Endodermal cell (in vitro differentiated cells): ENCODE measurements at regions not wholly inside any gene's neighbourhood (a gene's known extent, or its start where the extent isn't known, plus 50 kb on each side); places are given as distances from the start of the nearest gene placed in this dataset.
"Not testable (repeated sequence)": the region's sequence is repeated elsewhere in the genome, so short reads cannot be mapped to it uniquely, and the experiment has no call there.

Source experiments
- DNase-seq: peaks from one replicate; pipeline ENCODE4 v3.0.0-alpha.2; 2017
- H3K27ac ChIP-seq: 2 replicates; pipeline ENCODE4 v1.5.1; 2013; ENCODE audit warnings: mild to moderate bottlenecking, low read depth, low read length, moderate library complexity
- H3K27me3 ChIP-seq: 2 replicates; pipeline ENCODE4 v1.6.1; 2013; ENCODE audit warnings: mild to moderate bottlenecking, low read length, moderate library complexity; ENCODE audit not compliant: insufficient read depth, control insufficient read depth, poor library complexity, severe bottlenecking
- H3K36me3 ChIP-seq: 2 replicates; pipeline ENCODE4 v1.7.0; 2013; ENCODE audit warnings: mild to moderate bottlenecking, low read length, moderate library complexity; ENCODE audit not compliant: control insufficient read depth, insufficient read depth
- H3K4me1 ChIP-seq: one replicate; pipeline ENCODE4 v1.7.0; 2013; ENCODE audit warnings: low read length; ENCODE audit not compliant: control insufficient read depth, insufficient read depth
- H3K4me3 ChIP-seq: 2 replicates; pipeline ENCODE4 v1.5.1; 2013; ENCODE audit warnings: mild to moderate bottlenecking, low read length, moderate library complexity
- H3K9ac ChIP-seq: 2 replicates; pipeline ENCODE4 v1.6.1; 2013; ENCODE audit warnings: mild to moderate bottlenecking, low read length, moderate library complexity; ENCODE audit not compliant: poor library complexity, severe bottlenecking; ENCODE audit errors: extremely low read depth
- H3K9me3 ChIP-seq: 2 replicates; pipeline ENCODE4 v1.6.1; 2013; ENCODE audit warnings: mild to moderate bottlenecking, low read length, moderate library complexity; ENCODE audit not compliant: control insufficient read depth
- H3K27ac Mint-ChIP-seq: 2 replicates; pipeline ENCODE4 v1.8.0; 2020; ENCODE audit warnings: mixed read lengths
- H3K27me3 Mint-ChIP-seq: 2 replicates; pipeline ENCODE4 v1.8.0; 2021; ENCODE audit warnings: mild to moderate bottlenecking, mixed read lengths; ENCODE audit not compliant: insufficient read depth
- H3K36me3 Mint-ChIP-seq: 2 replicates; pipeline ENCODE4 v1.8.0; 2020; ENCODE audit warnings: low read depth, mixed read lengths
- H3K4me1 Mint-ChIP-seq: 2 replicates; pipeline ENCODE4 v1.8.0; 2020; ENCODE audit warnings: mixed read lengths
- H3K4me3 Mint-ChIP-seq: 2 replicates; pipeline ENCODE4 v1.8.0; 2020; ENCODE audit warnings: mild to moderate bottlenecking, moderate library complexity, mixed read lengths
- H3K9me3 Mint-ChIP-seq: 2 replicates; pipeline ENCODE4 v1.8.0; 2020; ENCODE audit warnings: mild to moderate bottlenecking, mixed read lengths
- CTCF ChIP-seq: fragments of 200-600 bp; sonication (generic); conservative IDR thresholded peaks from 2 replicates; pipeline ENCODE4 v1.5.0; 2021; ENCODE audit warnings: antibody characterized with exemption, mild to moderate bottlenecking
- WGBS, 2 experiments: methylation state at CpG; one replicate each; pipeline versions ENCODE4 v1.1.5 to v1.1.7; 2013; ENCODE audit warnings: missing lambda C conversion rate in 2 of 2, mixed read lengths in 1 of 2; ENCODE audit not compliant: insufficient coverage in 1 of 2, insufficient read length in 1 of 2; 5-methylcytosine and 5-hydroxymethylcytosine counted together

- Histone ChIP-seq H3K4me3 (no peak overlapping the region), H3K27me3 (no peaks in the 10 kb centered on the region), H3K9ac (no peak overlapping the region), H3K9me3 (no peaks in the 10 kb centered on the region), H3K27ac (no peak overlapping the region), H3K36me3 (no peaks in the 10 kb centered on the region), H3K4me1 (no peaks in the 10 kb centered on the region)
- H3K9me3 Mint-ChIP-seq = no peaks in the 10 kb centered on the region
- no peak for TF ChIP-seq CTCF
- H3K4me3 Mint-ChIP-seq = no peak overlapping the region
- H3K36me3 Mint-ChIP-seq = no peaks in the 10 kb centered on the region
- DNase-seq = no peak
- 88% methylated on average over 1 to 2 of the region's 2 CpGs for WGBS, 2 experiments
- H3K4me1 Mint-ChIP-seq = no peaks in the 10 kb centered on the region
- no peaks in the 10 kb centered on the region for H3K27me3 Mint-ChIP-seq
- H3K27ac Mint-ChIP-seq = no peak overlapping the region
These were observed 454.3 kb upstream of the SPTLC3 start for GRCh38 chr20:12554426-12554825.

- no peak overlapping the region for H3K9ac ChIP-seq
- Mint-ChIP-seq H3K4me1 (no peaks in the 10 kb centered on the region), H3K4me3 (no peak overlapping the region), H3K36me3 (no peaks in the 10 kb centered on the region), H3K27me3 (no peaks in the 10 kb centered on the region), H3K27ac (no peak overlapping the region), H3K9me3 (no peaks in the 10 kb centered on the region)
- no peak overlapping the region for H3K27ac ChIP-seq
- no peak overlapping the region for H3K4me3 ChIP-seq
- TF ChIP-seq CTCF = no peak
- H3K4me1 ChIP-seq = no peaks in the 10 kb centered on the region
- no peak for DNase-seq
- no peaks in the 10 kb centered on the region for H3K36me3 ChIP-seq
- 78% methylated on average over 1 of the region's 1 CpG; no CpG with 5 or more reads in 1 of the 2 experiments for WGBS, 2 experiments
- H3K27me3 ChIP-seq = no peaks in the 10 kb centered on the region
- H3K9me3 ChIP-seq = no peaks in the 10 kb centered on the region
These were observed 453.4 kb upstream of the SPTLC3 start for GRCh38 chr20:12555369-12555768.

DNA sequence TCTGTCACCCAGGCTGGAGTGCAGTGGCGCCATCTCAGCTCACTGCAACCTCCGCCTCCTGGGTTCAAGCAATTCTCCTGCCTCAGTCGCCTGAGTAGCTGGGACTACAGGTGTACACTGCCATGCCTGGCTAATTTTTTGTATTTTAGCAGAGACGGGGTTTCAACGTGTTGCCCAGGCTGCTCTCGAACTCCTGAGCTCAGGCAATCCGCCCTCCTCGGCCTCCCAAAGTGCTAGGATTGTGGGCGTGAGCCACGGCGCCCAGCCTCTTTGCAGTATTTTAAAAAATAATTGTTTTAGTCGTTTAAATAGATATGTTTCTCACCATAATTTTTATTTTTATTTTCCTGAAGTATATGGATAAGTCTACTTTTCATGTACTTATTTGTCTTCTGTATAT, 452.9 kb upstream of the SPTLC3 start:
- H3K4me1 ChIP-seq, H3K4me1 Mint-ChIP-seq, H3K9ac ChIP-seq, H3K4me3 Mint-ChIP-seq, H3K27ac Mint-ChIP-seq, DNase-seq, H3K27me3 Mint-ChIP-seq, H3K9me3 Mint-ChIP-seq, H3K27me3 ChIP-seq, H3K9me3 ChIP-seq, H3K36me3 Mint-ChIP-seq, H3K27ac ChIP-seq, H3K4me3 ChIP-seq, H3K36me3 ChIP-seq: not testable (repeated sequence)
- WGBS, 2 experiments = 90 to 96% methylated on average over 6 to 10 of the region's 12 CpGs

- Mint-ChIP-seq H3K27ac (no peak overlapping the region), H3K36me3 (peaks cover 3% of the 10 kb centered on the region), H3K27me3 (no peaks in the 10 kb centered on the region), H3K9me3 (peaks cover 10% of the 10 kb centered on the region), H3K4me1 (no peaks in the 10 kb centered on the region), H3K4me3 (no peak overlapping the region)
- no peak for DNase-seq
- Histone ChIP-seq H3K4me1 (no peaks in the 10 kb centered on the region), H3K9me3 (no peaks in the 10 kb centered on the region), H3K4me3 (no peak overlapping the region), H3K27ac (no peak overlapping the region), H3K36me3 (no peaks in the 10 kb centered on the region), H3K27me3 (no peaks in the 10 kb centered on the region), H3K9ac (no peak overlapping the region)
- no peak for TF ChIP-seq CTCF
These were observed 451.5 kb upstream of the SPTLC3 start for GRCh38 chr20:12557224-12557623.
